K562 (cell line): ENCODE measurements at regions not wholly inside any gene's neighbourhood (a gene's known extent, or its start where the extent isn't known, plus 50 kb on each side); places are given as distances from the start of the nearest gene placed in this dataset.

Experiments
- ATAC-seq: fragments of 200-7000 bp; cut with Tn5 transposase; 3 replicates; pipeline ENCODE4 v1.9.1; 2020; ENCODE audit warnings: moderate library complexity
- BruUV-seq: library from RNA; stranded (reverse); fragments of 400-500 nt; replicated peaks from 2 replicates; lab custom pipeline; 2021; lab: Mats Ljungman, UMichigan
- CTCF ChIA-PET: fragments of 300-600 bp; formaldehyde crosslinking; extraction: SDS; loops from one replicate; lab custom pipeline; 2021; ENCODE audit warnings: low intra/inter-chr PET ratio; lab: Yijun Ruan, JAX
- POLR2A ChIA-PET: fragments of 300-600, 350-650 bp; sonication (Branson Sonifier 250); formaldehyde crosslinking; extraction: SDS; loops from one replicate; lab custom pipeline; 2021; ENCODE audit warnings: antibody characterized with exemption, inconsistent platforms; lab: Yijun Ruan, JAX
- DNase-seq, 4 experiments: peaks; one replicate each; pipeline versions ENCODE4 v3.0.0 to v3.0.0-alpha.2; 2011 to 2018; ENCODE audit warnings: low spot score in 3 of 4, mixed read lengths in 3 of 4; ENCODE audit errors: extremely low read depth in 1 of 4
- FAIRE-seq: peaks from 2 replicates; lab custom pipeline; 2011; peaks lifted over from hg19 to GRCh38; lab: Jason Lieb, UNC
- H2AFZ ChIP-seq: 2 replicates; pipeline ENCODE4 v1.6.0; 2011; ENCODE audit warnings: low read depth, low read length, control low read depth, inconsistent platforms
- H3K27ac ChIP-seq: fragments of 200-600 bp; 3 replicates; pipeline ENCODE4 v1.8.0; 2011; ENCODE audit warnings: low read depth, mild to moderate bottlenecking, control low read depth, inconsistent platforms, low read length, moderate library complexity, mixed read lengths; ENCODE audit errors: extremely low read depth
- H3K27me3 ChIP-seq, 2 experiments: fragments of 300-600 bp in 1 of 2; 2 replicates in 1 of 2; 3 replicates in 1 of 2; pipeline versions ENCODE4 v1.6.0 to v1.8.0; 2011; ENCODE audit warnings: inconsistent platforms in 2 of 2, low read length in 2 of 2, mild to moderate bottlenecking in 1 of 2, mixed read lengths in 1 of 2, moderate library complexity in 1 of 2; ENCODE audit not compliant: control insufficient read depth in 2 of 2, insufficient read depth in 2 of 2
- H3K36me3 ChIP-seq: fragments of 300-600 bp; 3 replicates; pipeline ENCODE4 v1.8.0; 2011; ENCODE audit warnings: mild to moderate bottlenecking, low read length, inconsistent platforms; ENCODE audit not compliant: control insufficient read depth, insufficient read depth
- H3K4me1 ChIP-seq, 2 experiments: fragments of 200-600 bp in 1 of 2; replicated peaks in 1 of 2; 2 replicates in 1 of 2; 3 replicates in 1 of 2; pipeline versions ENCODE4 v1.5.1 to v1.8.0; 2011; ENCODE audit warnings: inconsistent platforms in 2 of 2, low read length in 2 of 2, mild to moderate bottlenecking in 1 of 2, mixed read lengths in 1 of 2, moderate library complexity in 1 of 2; ENCODE audit not compliant: control insufficient read depth in 2 of 2, insufficient read depth in 2 of 2
- H3K4me2 ChIP-seq: 2 replicates; pipeline ENCODE4 v1.6.1; 2011; ENCODE audit warnings: low read length, control low read depth, inconsistent platforms, mixed read lengths; ENCODE audit not compliant: insufficient read depth
- H3K4me3 ChIP-seq: fragments of 200-600 bp; sonication (generic), shearing (Covaris generic); 2 replicates; pipeline ENCODE4 v1.5.1; 2016; ENCODE audit warnings: control low read depth, inconsistent platforms
- H3K79me2 ChIP-seq: fragments of 200-600 bp; 3 replicates; pipeline ENCODE4 v1.8.0; 2011; ENCODE audit warnings: low read length, inconsistent platforms; ENCODE audit not compliant: control insufficient read depth, insufficient read depth
- H3K9ac ChIP-seq, 2 experiments: 2 replicates each; pipeline versions ENCODE4 v1.6.0 to v1.6.1; 2011; ENCODE audit warnings: low read depth in 2 of 2, low read length in 2 of 2, control low read depth in 1 of 2, inconsistent platforms in 1 of 2, mild to moderate bottlenecking in 1 of 2, mixed read lengths in 1 of 2; ENCODE audit not compliant: insufficient read depth in 1 of 2
- H3K9me1 ChIP-seq: one replicate; pipeline ENCODE4 v1.6.0; 2011; ENCODE audit warnings: inconsistent platforms, mild to moderate bottlenecking, low read length, moderate library complexity; ENCODE audit not compliant: control insufficient read depth, insufficient read depth
- H3K9me3 ChIP-seq: replicated peaks from 2 replicates; pipeline ENCODE4 v1.5.1; 2011; ENCODE audit warnings: low read depth, low read length, inconsistent platforms; ENCODE audit not compliant: control insufficient read depth, insufficient read depth
- H4K20me1 ChIP-seq: replicated peaks from 2 replicates; pipeline ENCODE4 v1.6.1; 2011; ENCODE audit warnings: low read length, inconsistent platforms, mixed read lengths; ENCODE audit not compliant: control insufficient read depth, insufficient read depth
- ARID1B ChIP-seq: fragments of 450-650 bp; IDR thresholded peaks from 2 replicates; pipeline ENCODE4 v1.6.1; 2016; ENCODE audit warnings: antibody characterized with exemption, mild to moderate bottlenecking, inconsistent platforms
- CREB5 ChIP-seq: fragments of 250-450 bp; sonication (Bioruptor Pico); IDR thresholded peaks from 2 replicates; pipeline ENCODE4 v1.5.0; 2020; ENCODE audit warnings: mild to moderate bottlenecking
- CTCF ChIP-seq, 3 experiments: IDR thresholded peaks in 2 of 3; conservative IDR thresholded peaks in 1 of 3; 2 replicates each; pipeline ENCODE4 v1.5.1; 2011 to 2012; ENCODE audit warnings: low read length in 3 of 3, mild to moderate bottlenecking in 3 of 3, control low read depth in 2 of 3, improper control_type of control experiment in 1 of 3, inconsistent platforms in 1 of 3, low read depth in 1 of 3, mixed read lengths in 1 of 3, moderate library complexity in 1 of 3; ENCODE audit not compliant: insufficient read depth in 2 of 3
- FOSL1 ChIP-seq: fragments of 200-800 bp; sonication (Bioruptor generic); conservative IDR thresholded peaks from 2 replicates; pipeline ENCODE4 v1.6.1; 2016; ENCODE audit warnings: missing genetic modification characterization, missing compliant biosample characterization
- HDAC3 ChIP-seq: fragments of 450-650 bp; IDR thresholded peaks from 2 replicates; pipeline ENCODE4 v1.6.1; 2018; ENCODE audit warnings: borderline replicate concordance, mild to moderate bottlenecking, moderate library complexity; ENCODE audit not compliant: partially characterized antibody
- HINFP ChIP-seq: fragments of 450-650 bp; conservative IDR thresholded peaks from 2 replicates; pipeline ENCODE4 v1.6.1; 2016; ENCODE audit warnings: missing genetic modification characterization, low read depth, mild to moderate bottlenecking, control low read depth, missing compliant biosample characterization
- MEIS2 ChIP-seq: fragments of 450-650 bp; IDR thresholded peaks from 2 replicates; pipeline ENCODE4 v1.6.1; 2014; ENCODE audit warnings: mild to moderate bottlenecking; ENCODE audit not compliant: partially characterized antibody
- NCOA4 ChIP-seq: fragments of 450-650 bp; IDR thresholded peaks from 2 replicates; pipeline ENCODE4 v1.6.1; 2018; ENCODE audit warnings: mild to moderate bottlenecking; ENCODE audit not compliant: partially characterized antibody
- ZNF277 ChIP-seq: fragments of 250-450 bp; sonication (Bioruptor Pico); IDR thresholded peaks from 2 replicates; pipeline ENCODE4 v1.8.0; 2022; ENCODE audit warnings: inconsistent platforms, mild to moderate bottlenecking, moderate library complexity, borderline replicate concordance
- ZNF511 ChIP-seq: sonication (generic); formaldehyde crosslinking; IDR thresholded peaks from 2 replicates; pipeline ENCODE4 v1.8.0; 2022; ENCODE audit warnings: mild to moderate bottlenecking, missing genetic modification reagents
- WGBS: fragments of 100-300 bp; shearing (Covaris generic); methylation state at CpG from one replicate; pipeline ENCODE4 v1.1.6; 2016; ENCODE audit warnings: low coverage, mixed read lengths; ENCODE audit not compliant: insufficient coverage; ENCODE audit errors: missing lambda C conversion rate; 5-methylcytosine and 5-hydroxymethylcytosine counted together
- in situ Hi-C: fragments of 300-500 bp; cut with MboI; formaldehyde crosslinking; loops from 4 replicates; pipeline ENCODE4 v1.15.0; 2018; ENCODE audit warnings: inconsistent platforms, mixed read lengths
- intact Hi-C: fragments of 100-400 bp; cut with micrococcal nuclease; formaldehyde crosslinking; loops from 2 replicates; pipeline ENCODE4 v1.14.2; 2022
- TF ChIP-seq, protein P1 (sequence below), 2 experiments: IDR thresholded peaks in 1 of 2; conservative IDR thresholded peaks in 1 of 2; 2 replicates each; pipeline ENCODE4 v1.6.1; 2016; ENCODE audit warnings: low read depth in 2 of 2, mild to moderate bottlenecking in 1 of 2, missing compliant biosample characterization in 1 of 2, missing genetic modification characterization in 1 of 2, moderate library complexity in 1 of 2

DNA sequence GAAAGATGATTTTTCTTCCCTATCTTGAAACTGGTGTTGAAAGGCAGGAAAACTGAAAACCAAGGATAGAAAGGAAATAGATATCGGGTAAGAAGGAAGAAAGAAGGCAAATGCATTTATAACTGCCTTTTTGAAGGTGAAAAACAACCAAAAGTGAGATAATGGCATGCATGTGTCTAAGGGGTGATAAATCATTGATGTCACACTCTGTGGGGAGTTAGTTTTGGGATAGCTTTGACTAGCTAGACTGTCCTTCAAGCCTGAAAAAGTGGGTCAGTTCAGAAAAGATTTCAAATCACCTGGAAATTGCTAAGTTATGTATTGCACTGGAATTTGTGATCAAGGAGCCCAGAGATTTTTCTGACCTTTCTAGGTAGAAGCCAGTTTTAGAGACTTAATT lies 142.2 kb upstream of the UMPS start:
- Histone ChIP-seq H3K36me3 (no peaks in the 10 kb centered on the region), H3K4me3 (no peak overlapping the region), H3K9ac (no peak overlapping the region; a peak in 1 of 4 replicates), H3K9me3 (no peaks in the 10 kb centered on the region), H3K9me1 (no peaks in the 10 kb centered on the region), H2AFZ (no peak overlapping the region), H4K20me1 (no peaks in the 10 kb centered on the region), H3K4me2 (no peak overlapping the region), H3K27ac (no peak overlapping the region), H3K27me3 (no peaks in the 10 kb centered on the region), H3K4me1 (peaks cover 26 to 34% of the 10 kb centered on the region in 2 experiments), H3K79me2 (peaks cover 4% of the 10 kb centered on the region; the same call in 2 of the 3 replicates)
- BruUV-seq: no TSS peak
- POLR2A ChIA-PET: interaction anchor here (0.8 to 1.1 kb wide), 2 partner anchors 8 to 10 kb away, joined by 3 read pairs; no protein-coding TSS in a partner anchor
- WGBS: 0% methylated on average over 1 of the region's 1 CpG
- DNase-seq (peak in 1 of 4 experiments; percentile 39), FAIRE-seq (peak; percentile 76), ATAC-seq (no peak)
- in situ Hi-C loops (no loop called here), intact Hi-C loops (no loop called here)
- CTCF ChIA-PET: no interaction called here
- no peak for TF ChIP-seq CTCF (IDR thresholded peaks at IDR 0.05 in 2 of 3, conservative IDR thresholded peaks at IDR 0.05 in 1 of 3; ENCODE audit: insufficient read depth in 2 of 3, low read depth in 1 of 3, low read length in 3 of 3)
- TF ChIP-seq ZNF277 (CRISPR knock-in tag): no peak
- TF ChIP-seq, protein P1, sequence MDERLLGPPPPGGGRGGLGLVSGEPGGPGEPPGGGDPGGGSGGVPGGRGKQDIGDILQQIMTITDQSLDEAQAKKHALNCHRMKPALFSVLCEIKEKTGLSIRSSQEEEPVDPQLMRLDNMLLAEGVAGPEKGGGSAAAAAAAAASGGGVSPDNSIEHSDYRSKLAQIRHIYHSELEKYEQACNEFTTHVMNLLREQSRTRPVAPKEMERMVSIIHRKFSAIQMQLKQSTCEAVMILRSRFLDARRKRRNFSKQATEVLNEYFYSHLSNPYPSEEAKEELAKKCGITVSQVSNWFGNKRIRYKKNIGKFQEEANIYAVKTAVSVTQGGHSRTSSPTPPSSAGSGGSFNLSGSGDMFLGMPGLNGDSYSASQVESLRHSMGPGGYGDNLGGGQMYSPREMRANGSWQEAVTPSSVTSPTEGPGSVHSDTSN (CRISPR knock-in tag; IDR thresholded peaks at IDR 0.05; ENCODE audit: low read depth): peak; percentile 12; the same call in 1 of the 2 replicates
- TF ChIP-seq, protein P1 (tag; conservative IDR thresholded peaks at IDR 0.05; ENCODE audit: low read depth): peak; percentile 93
- no peak for TF ChIP-seq ZNF511
- no peak for TF ChIP-seq HDAC3
- TF ChIP-seq ARID1B: 0 out of 2 replicates have a peak, but pooled peaks have one; percentile 11
- no peak for TF ChIP-seq HINFP (tag)
- TF ChIP-seq FOSL1 (tag): no peak
- TF ChIP-seq NCOA4: no peak
- TF ChIP-seq CREB5 (CRISPR knock-in tag): no peak
- TF ChIP-seq MEIS2: peak; percentile 95
